Right lobe of liver (tissue), 4 donors: ENCODE measurements at regions not wholly inside any gene's neighbourhood (a gene's known extent, or its start where the extent isn't known, plus 50 kb on each side); places are given as distances from the start of the nearest gene placed in this dataset.

Experiments
- POLR2A ChIP-seq: fragments of 450-650 bp; IDR thresholded peaks from one replicate; pipeline ENCODE4 v1.6.1; 2017; ENCODE audit warnings: antibody characterized with exemption, mild to moderate bottlenecking
- TF ChIP-seq, protein P1 (sequence below), 4 donors: fragments of 200-600 bp in 3 of 4; fragments of 450-650 bp in 1 of 4; IDR thresholded peaks; one replicate each; pipeline versions ENCODE4 v1.5.1 to v1.8.0; 2016 to 2022; ENCODE audit warnings: antibody characterized with exemption in 4 of 4, mild to moderate bottlenecking in 2 of 4
- donor health status: DM: no; HTN: no; CAD: no.
- donor health status: DM: no; HTN: no; CAD: no.
- donor health status: DM: no; HTN: yes; CAD: no.

- TF ChIP-seq, protein P1, sequence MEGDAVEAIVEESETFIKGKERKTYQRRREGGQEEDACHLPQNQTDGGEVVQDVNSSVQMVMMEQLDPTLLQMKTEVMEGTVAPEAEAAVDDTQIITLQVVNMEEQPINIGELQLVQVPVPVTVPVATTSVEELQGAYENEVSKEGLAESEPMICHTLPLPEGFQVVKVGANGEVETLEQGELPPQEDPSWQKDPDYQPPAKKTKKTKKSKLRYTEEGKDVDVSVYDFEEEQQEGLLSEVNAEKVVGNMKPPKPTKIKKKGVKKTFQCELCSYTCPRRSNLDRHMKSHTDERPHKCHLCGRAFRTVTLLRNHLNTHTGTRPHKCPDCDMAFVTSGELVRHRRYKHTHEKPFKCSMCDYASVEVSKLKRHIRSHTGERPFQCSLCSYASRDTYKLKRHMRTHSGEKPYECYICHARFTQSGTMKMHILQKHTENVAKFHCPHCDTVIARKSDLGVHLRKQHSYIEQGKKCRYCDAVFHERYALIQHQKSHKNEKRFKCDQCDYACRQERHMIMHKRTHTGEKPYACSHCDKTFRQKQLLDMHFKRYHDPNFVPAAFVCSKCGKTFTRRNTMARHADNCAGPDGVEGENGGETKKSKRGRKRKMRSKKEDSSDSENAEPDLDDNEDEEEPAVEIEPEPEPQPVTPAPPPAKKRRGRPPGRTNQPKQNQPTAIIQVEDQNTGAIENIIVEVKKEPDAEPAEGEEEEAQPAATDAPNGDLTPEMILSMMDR (IDR thresholded peaks at IDR 0.05): no peak
- TF ChIP-seq POLR2A: no peak
These were observed 812.8 kb downstream of the TBC1D22A start for GRCh38 chr22:47575291-47575690.
